ENCODE measurements at regions not wholly inside any gene's neighbourhood (a gene's known extent, or its start where the extent isn't known, plus 50 kb on each side); places are given as distances from the start of the nearest gene placed in this dataset.

DNA sequence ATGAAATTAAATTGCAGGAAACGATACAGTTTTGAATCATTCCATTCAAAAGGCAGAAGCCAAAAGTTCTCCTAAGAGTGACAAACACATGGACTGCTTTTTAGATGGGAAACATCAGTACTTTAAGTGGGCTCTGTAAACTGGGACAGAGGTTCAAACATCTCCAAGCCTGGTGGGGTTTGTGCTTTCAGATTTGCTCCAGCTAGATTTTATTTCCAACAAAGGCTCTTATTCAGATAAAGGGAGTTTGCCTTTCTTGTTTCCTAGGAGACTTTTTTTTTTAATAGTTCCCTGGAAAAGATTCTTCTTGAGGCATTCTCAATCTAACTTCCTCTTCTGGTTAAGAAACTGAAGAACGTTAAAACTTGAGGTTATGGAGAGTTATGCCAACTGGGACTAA, 277.6 kb downstream of the TMEM38B start:
- TF ChIP-seq, protein P1, sequence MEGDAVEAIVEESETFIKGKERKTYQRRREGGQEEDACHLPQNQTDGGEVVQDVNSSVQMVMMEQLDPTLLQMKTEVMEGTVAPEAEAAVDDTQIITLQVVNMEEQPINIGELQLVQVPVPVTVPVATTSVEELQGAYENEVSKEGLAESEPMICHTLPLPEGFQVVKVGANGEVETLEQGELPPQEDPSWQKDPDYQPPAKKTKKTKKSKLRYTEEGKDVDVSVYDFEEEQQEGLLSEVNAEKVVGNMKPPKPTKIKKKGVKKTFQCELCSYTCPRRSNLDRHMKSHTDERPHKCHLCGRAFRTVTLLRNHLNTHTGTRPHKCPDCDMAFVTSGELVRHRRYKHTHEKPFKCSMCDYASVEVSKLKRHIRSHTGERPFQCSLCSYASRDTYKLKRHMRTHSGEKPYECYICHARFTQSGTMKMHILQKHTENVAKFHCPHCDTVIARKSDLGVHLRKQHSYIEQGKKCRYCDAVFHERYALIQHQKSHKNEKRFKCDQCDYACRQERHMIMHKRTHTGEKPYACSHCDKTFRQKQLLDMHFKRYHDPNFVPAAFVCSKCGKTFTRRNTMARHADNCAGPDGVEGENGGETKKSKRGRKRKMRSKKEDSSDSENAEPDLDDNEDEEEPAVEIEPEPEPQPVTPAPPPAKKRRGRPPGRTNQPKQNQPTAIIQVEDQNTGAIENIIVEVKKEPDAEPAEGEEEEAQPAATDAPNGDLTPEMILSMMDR (IDR thresholded peaks at IDR 0.05; ENCODE audit: poor library complexity): no peak
- TF ChIP-seq EZH2 (IDR thresholded peaks at IDR 0.05; ENCODE audit: borderline replicate concordance) (no peak), EZH2phosphoT487 (IDR thresholded peaks at IDR 0.05; ENCODE audit: low read depth, severe bottlenecking, unreplicated experiment) (no peak)

Data from hepatocyte (in vitro differentiated cells).